K562 (cell line): ENCODE measurements at regions not wholly inside any gene's neighbourhood (a gene's known extent, or its start where the extent isn't known, plus 50 kb on each side); places are given as distances from the start of the nearest gene placed in this dataset.

Source experiments
- ARID4B ChIP-seq: sonication (generic); formaldehyde crosslinking; IDR thresholded peaks from 2 replicates; pipeline ENCODE4 v1.8.0; 2022; ENCODE audit warnings: mild to moderate bottlenecking, missing genetic modification reagents
- TRIM24 ChIP-seq, 2 experiments: fragments of 450-650 bp; IDR thresholded peaks; 2 replicates each; pipeline ENCODE4 v1.6.1; 2016
- TF ChIP-seq, protein P1 (sequence below): fragments of 150-350 bp; IDR thresholded peaks from 2 replicates; pipeline ENCODE4 v1.6.1; 2014; ENCODE audit warnings: low read depth, mild to moderate bottlenecking, low read length, borderline replicate concordance
- TF ChIP-seq, protein P2 (sequence below): IDR thresholded peaks from 3 replicates; pipeline ENCODE4 v1.6.1; 2011; ENCODE audit warnings: borderline replicate concordance, mild to moderate bottlenecking, moderate library complexity; ENCODE audit not compliant: insufficient read length; ENCODE audit errors: extremely low read depth
- TF ChIP-seq, protein P3 (sequence below): IDR thresholded peaks from 2 replicates; pipeline ENCODE4 v1.6.1; 2012; ENCODE audit warnings: low read depth, low read length, improper control_type of control experiment, borderline replicate concordance

- TF ChIP-seq ARID4B (no peak), TRIM24 (IDR thresholded peaks at IDR 0.05) (no peak)
- TF ChIP-seq, protein P1, sequence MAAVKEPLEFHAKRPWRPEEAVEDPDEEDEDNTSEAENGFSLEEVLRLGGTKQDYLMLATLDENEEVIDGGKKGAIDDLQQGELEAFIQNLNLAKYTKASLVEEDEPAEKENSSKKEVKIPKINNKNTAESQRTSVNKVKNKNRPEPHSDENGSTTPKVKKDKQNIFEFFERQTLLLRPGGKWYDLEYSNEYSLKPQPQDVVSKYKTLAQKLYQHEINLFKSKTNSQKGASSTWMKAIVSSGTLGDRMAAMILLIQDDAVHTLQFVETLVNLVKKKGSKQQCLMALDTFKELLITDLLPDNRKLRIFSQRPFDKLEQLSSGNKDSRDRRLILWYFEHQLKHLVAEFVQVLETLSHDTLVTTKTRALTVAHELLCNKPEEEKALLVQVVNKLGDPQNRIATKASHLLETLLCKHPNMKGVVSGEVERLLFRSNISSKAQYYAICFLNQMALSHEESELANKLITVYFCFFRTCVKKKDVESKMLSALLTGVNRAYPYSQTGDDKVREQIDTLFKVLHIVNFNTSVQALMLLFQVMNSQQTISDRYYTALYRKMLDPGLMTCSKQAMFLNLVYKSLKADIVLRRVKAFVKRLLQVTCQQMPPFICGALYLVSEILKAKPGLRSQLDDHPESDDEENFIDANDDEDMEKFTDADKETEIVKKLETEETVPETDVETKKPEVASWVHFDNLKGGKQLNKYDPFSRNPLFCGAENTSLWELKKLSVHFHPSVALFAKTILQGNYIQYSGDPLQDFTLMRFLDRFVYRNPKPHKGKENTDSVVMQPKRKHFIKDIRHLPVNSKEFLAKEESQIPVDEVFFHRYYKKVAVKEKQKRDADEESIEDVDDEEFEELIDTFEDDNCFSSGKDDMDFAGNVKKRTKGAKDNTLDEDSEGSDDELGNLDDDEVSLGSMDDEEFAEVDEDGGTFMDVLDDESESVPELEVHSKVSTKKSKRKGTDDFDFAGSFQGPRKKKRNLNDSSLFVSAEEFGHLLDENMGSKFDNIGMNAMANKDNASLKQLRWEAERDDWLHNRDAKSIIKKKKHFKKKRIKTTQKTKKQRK, result no peak
- TF ChIP-seq, protein P2, sequence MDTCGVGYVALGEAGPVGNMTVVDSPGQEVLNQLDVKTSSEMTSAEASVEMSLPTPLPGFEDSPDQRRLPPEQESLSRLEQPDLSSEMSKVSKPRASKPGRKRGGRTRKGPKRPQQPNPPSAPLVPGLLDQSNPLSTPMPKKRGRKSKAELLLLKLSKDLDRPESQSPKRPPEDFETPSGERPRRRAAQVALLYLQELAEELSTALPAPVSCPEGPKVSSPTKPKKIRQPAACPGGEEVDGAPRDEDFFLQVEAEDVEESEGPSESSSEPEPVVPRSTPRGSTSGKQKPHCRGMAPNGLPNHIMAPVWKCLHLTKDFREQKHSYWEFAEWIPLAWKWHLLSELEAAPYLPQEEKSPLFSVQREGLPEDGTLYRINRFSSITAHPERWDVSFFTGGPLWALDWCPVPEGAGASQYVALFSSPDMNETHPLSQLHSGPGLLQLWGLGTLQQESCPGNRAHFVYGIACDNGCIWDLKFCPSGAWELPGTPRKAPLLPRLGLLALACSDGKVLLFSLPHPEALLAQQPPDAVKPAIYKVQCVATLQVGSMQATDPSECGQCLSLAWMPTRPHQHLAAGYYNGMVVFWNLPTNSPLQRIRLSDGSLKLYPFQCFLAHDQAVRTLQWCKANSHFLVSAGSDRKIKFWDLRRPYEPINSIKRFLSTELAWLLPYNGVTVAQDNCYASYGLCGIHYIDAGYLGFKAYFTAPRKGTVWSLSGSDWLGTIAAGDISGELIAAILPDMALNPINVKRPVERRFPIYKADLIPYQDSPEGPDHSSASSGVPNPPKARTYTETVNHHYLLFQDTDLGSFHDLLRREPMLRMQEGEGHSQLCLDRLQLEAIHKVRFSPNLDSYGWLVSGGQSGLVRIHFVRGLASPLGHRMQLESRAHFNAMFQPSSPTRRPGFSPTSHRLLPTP, result no peak
- TF ChIP-seq, protein P3, sequence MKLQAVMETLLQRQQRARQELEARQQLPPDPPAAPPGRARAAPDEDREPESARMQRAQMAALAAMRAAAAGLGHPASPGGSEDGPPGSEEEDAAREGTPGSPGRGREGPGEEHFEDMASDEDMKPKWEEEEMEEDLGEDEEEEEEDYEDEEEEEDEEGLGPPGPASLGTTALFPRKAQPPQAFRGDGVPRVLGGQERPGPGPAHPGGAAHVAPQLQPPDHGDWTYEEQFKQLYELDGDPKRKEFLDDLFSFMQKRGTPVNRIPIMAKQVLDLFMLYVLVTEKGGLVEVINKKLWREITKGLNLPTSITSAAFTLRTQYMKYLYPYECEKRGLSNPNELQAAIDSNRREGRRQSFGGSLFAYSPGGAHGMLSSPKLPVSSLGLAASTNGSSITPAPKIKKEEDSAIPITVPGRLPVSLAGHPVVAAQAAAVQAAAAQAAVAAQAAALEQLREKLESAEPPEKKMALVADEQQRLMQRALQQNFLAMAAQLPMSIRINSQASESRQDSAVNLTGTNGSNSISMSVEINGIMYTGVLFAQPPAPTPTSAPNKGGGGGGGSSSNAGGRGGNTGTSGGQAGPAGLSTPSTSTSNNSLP, result no peak
Observed at GRCh38 chr2:191555092-191555742, 122.7 kb upstream of the NABP1 start (continued).
